ENCODE measurements at regions not wholly inside any gene's neighbourhood (a gene's known extent, or its start where the extent isn't known, plus 50 kb on each side); places are given as distances from the start of the nearest gene placed in this dataset.

- Mint-ChIP-seq H3K36me3 (ENCODE audit: low read depth) (no peaks in the 10 kb centered on the region), H3K27me3 (ENCODE audit: insufficient read depth, low read depth, poor library complexity) (no peaks in the 10 kb centered on the region), H3K27ac (no peak overlapping the region), H3K9me3 (no peaks in the 10 kb centered on the region; the same call in 2 of the 3 replicates), H3K4me1 (no peaks in the 10 kb centered on the region), H3K4me3 (no peak overlapping the region)
- Histone ChIP-seq H4K20me1 (replicated peaks; ENCODE audit: insufficient read depth) (no peaks in the 10 kb centered on the region), H3K27ac (ENCODE audit: low read depth) (no peak overlapping the region), H3K4me2 (no peak overlapping the region), H3K36me3 (ENCODE audit: insufficient read depth) (no peaks in the 10 kb centered on the region), H3K4me1 (ENCODE audit: insufficient read depth) (no peaks in the 10 kb centered on the region), H3K9me2 (ENCODE audit: insufficient read depth) (no peaks in the 10 kb centered on the region; the same call in 1 of the 2 replicates), H3K4me3 (no peak overlapping the region), H3K27me3 (ENCODE audit: insufficient read depth) (no peaks in the 10 kb centered on the region), H3F3A (replicated peaks; ENCODE audit: low read depth) (no peaks in the 10 kb centered on the region), H3K79me2 (replicated peaks; ENCODE audit: insufficient read depth) (no peaks in the 10 kb centered on the region), H2AFZ (no peak overlapping the region)
- DNase-seq (ENCODE audit: low spot score) (no peak), ATAC-seq (no peak)
- TF ChIP-seq STAT1 (IDR thresholded peaks at IDR 0.05; ENCODE audit: unreplicated experiment) (no peak), EZH2phosphoT487 (IDR thresholded peaks at IDR 0.05; ENCODE audit: unreplicated experiment) (no peak), EZH2 (IDR thresholded peaks at IDR 0.05; ENCODE audit: low read depth, unreplicated experiment) (no peak), CTCF (conservative IDR thresholded peaks at IDR 0.05; ENCODE audit: low read depth in 2 of 2) (no peak), ETS1 (IDR thresholded peaks at IDR 0.05) (no peak), ZNF331 (CRISPR knock-in tag; IDR thresholded peaks at IDR 0.05; ENCODE audit: low read depth) (no peak), CREB1 (CRISPR knock-in tag; IDR thresholded peaks at IDR 0.05; ENCODE audit: low read depth) (no peak), NANOG (IDR thresholded peaks at IDR 0.05; ENCODE audit: borderline replicate concordance) (no peak), JUNB (IDR thresholded peaks at IDR 0.05; ENCODE audit: unreplicated experiment) (no peak), ZNF114 (CRISPR knock-in tag; IDR thresholded peaks at IDR 0.05) (no peak), ZNF462 (CRISPR knock-in tag; IDR thresholded peaks at IDR 0.05) (no peak), POLR2AphosphoS5 (IDR thresholded peaks at IDR 0.05; ENCODE audit: low read depth) (no peak), REST (IDR thresholded peaks at IDR 0.05; ENCODE audit: unreplicated experiment) (no peak)
Measured at GRCh38 chr21:27578741-27579265, 611.9 kb upstream of the ADAMTS5 start.

Measured in GM23338 (cell line).